Neuronal stem cell (in vitro differentiated cells): ENCODE measurements at regions not wholly inside any gene's neighbourhood (a gene's known extent, or its start where the extent isn't known, plus 50 kb on each side); places are given as distances from the start of the nearest gene placed in this dataset.

Experiments
- DNase-seq: peaks from one replicate; pipeline ENCODE4 v3.0.0-alpha.2; 2013; ENCODE audit warnings: low spot score
- H2AFZ ChIP-seq: one replicate; pipeline ENCODE4 v1.6.1; 2013; ENCODE audit warnings: mild to moderate bottlenecking, low read length, inconsistent platforms
- H2AK5ac ChIP-seq: 2 replicates; pipeline ENCODE4 v1.6.1; 2013; ENCODE audit warnings: low read depth, mild to moderate bottlenecking, inconsistent platforms, low read length, moderate library complexity, mixed read lengths
- H2BK120ac ChIP-seq: 2 replicates; pipeline ENCODE4 v1.6.1; 2013; ENCODE audit warnings: low read depth, mild to moderate bottlenecking, inconsistent platforms, low read length, moderate library complexity, mixed read lengths
- H2BK12ac ChIP-seq: one replicate; pipeline ENCODE4 v1.6.1; 2013; ENCODE audit warnings: low read length, inconsistent platforms
- H2BK15ac ChIP-seq: 2 replicates; pipeline ENCODE4 v1.6.1; 2013; ENCODE audit warnings: mild to moderate bottlenecking, low read length, inconsistent platforms, mixed read lengths
- H2BK5ac ChIP-seq: one replicate; pipeline ENCODE4 v1.6.1; 2013; ENCODE audit warnings: inconsistent platforms, mild to moderate bottlenecking, low read length, moderate library complexity
- H3K14ac ChIP-seq: one replicate; pipeline ENCODE4 v1.6.1; 2013; ENCODE audit warnings: low read length, inconsistent platforms
- H3K18ac ChIP-seq: 2 replicates; pipeline ENCODE4 v1.6.1; 2013; ENCODE audit warnings: low read length, inconsistent platforms
- H3K23ac ChIP-seq: 2 replicates; pipeline ENCODE4 v1.6.1; 2013; ENCODE audit warnings: low read depth, mild to moderate bottlenecking, mixed read lengths, low read length, inconsistent platforms; ENCODE audit not compliant: poor library complexity
- H3K27ac ChIP-seq: replicated peaks from 3 replicates; pipeline ENCODE4 v1.5.1; 2013; ENCODE audit warnings: low read length, inconsistent platforms
- H3K27me3 ChIP-seq, 3 experiments: 2 replicates each; pipeline ENCODE4 v1.6.1; 2013; ENCODE audit warnings: low read length in 3 of 3, mild to moderate bottlenecking in 2 of 3, inconsistent platforms in 1 of 3, low read depth in 1 of 3, mixed read lengths in 1 of 3, moderate library complexity in 1 of 3; ENCODE audit not compliant: control insufficient read depth in 3 of 3, insufficient read depth in 3 of 3
- H3K36me3 ChIP-seq, 2 donors: replicated peaks in 1 of 2; 2 replicates each; pipeline ENCODE4 v1.6.1; 2013; ENCODE audit warnings: low read length in 2 of 2; ENCODE audit not compliant: control insufficient read depth in 2 of 2, insufficient read depth in 2 of 2
- H3K4ac ChIP-seq: 2 replicates; pipeline ENCODE4 v1.6.1; 2013; ENCODE audit warnings: inconsistent platforms, mild to moderate bottlenecking, low read length, moderate library complexity
- H3K4me1 ChIP-seq, 2 donors: 1 replicate in 1 of 2; 2 replicates in 1 of 2; pipeline ENCODE4 v1.6.1; 2013; ENCODE audit warnings: low read length in 2 of 2, low read depth in 1 of 2; ENCODE audit not compliant: control insufficient read depth in 2 of 2, insufficient read depth in 1 of 2
- H3K4me2 ChIP-seq: one replicate; pipeline ENCODE4 v1.6.1; 2013; ENCODE audit warnings: mild to moderate bottlenecking, low read length, inconsistent platforms; ENCODE audit not compliant: insufficient read depth, poor library complexity, severe bottlenecking
- H3K4me3 ChIP-seq, 2 donors: 2 replicates each; pipeline ENCODE4 v1.5.1; 2013; ENCODE audit warnings: low read length in 2 of 2, mild to moderate bottlenecking in 2 of 2, inconsistent platforms in 1 of 2, moderate library complexity in 1 of 2
- H3K79me1 ChIP-seq: one replicate; pipeline ENCODE4 v1.6.1; 2013; ENCODE audit warnings: low read depth, mild to moderate bottlenecking, inconsistent platforms, low read length, moderate library complexity
- H3K9ac ChIP-seq: one replicate; pipeline ENCODE4 v1.6.1; 2013; ENCODE audit warnings: mild to moderate bottlenecking, low read depth, low read length, inconsistent platforms; ENCODE audit not compliant: poor library complexity
- H3K9me3 ChIP-seq, 2 donors: replicated peaks in 1 of 2; 2 replicates each; pipeline versions ENCODE3 to v1.6.1; 2013; ENCODE audit warnings: low read length in 2 of 2, mild to moderate bottlenecking in 2 of 2, inconsistent platforms in 1 of 2, low read depth in 1 of 2, mixed read lengths in 1 of 2, moderate library complexity in 1 of 2; ENCODE audit not compliant: control insufficient read depth in 2 of 2, insufficient read depth in 1 of 2
- H4K8ac ChIP-seq: one replicate; pipeline ENCODE4 v1.6.1; 2013; ENCODE audit warnings: low read depth, mild to moderate bottlenecking, inconsistent platforms, low read length, moderate library complexity
- H4K91ac ChIP-seq: one replicate; pipeline ENCODE4 v1.6.1; 2013; ENCODE audit warnings: low read length, low read depth, mild to moderate bottlenecking, inconsistent platforms; ENCODE audit not compliant: poor library complexity
- WGBS, 2 donors: extraction: QIAGEN DNeasy Blood & Tissue Kit; methylation state at CpG; one replicate each; pipeline ENCODE4 v1.1.7; 2013; ENCODE audit warnings: missing lambda C conversion rate in 2 of 2, mixed read lengths in 1 of 2; ENCODE audit not compliant: insufficient read length in 2 of 2, insufficient replicate concordance in 1 of 2; ENCODE audit errors: extremely low coverage in 2 of 2; 5-methylcytosine and 5-hydroxymethylcytosine counted together

DNA sequence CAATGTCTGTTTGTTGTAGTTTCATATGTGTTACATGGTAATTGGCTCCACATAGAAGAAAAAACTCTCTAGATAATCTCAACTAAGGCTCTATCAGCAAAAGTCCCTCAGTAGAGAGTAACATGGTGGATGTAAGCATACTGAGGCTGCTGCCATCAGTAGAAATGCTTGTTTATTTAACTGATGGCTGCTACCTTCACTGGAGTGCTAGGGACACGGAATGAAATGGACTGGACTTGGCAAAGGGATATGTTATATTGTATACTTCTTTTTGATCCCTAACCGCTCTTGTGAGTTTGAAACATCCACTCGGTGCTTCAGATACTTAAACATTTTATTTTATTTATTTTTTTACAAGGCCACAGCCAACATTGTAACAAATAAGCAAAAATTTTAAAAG is 143.0 kb downstream of the ZNF281 start:
- Histone ChIP-seq H2BK5ac (no peak overlapping the region), H3K18ac (no peak overlapping the region), H2AFZ (no peak overlapping the region), H3K79me1 (no peaks in the 10 kb centered on the region), H3K36me3 (no peaks in the 10 kb centered on the region), H2BK15ac (no peak overlapping the region), H3K4me1 (no peaks in the 10 kb centered on the region), H3K4ac (no peak overlapping the region), H3K9me3 (no peaks in the 10 kb centered on the region), H3K27ac (no peak overlapping the region), H3K14ac (no peak overlapping the region), H4K8ac (no peak overlapping the region), H3K27me3 (no peaks in the 10 kb centered on the region), H3K4me2 (no peak overlapping the region), H2BK120ac (no peak overlapping the region), H2AK5ac (no peak overlapping the region), H3K23ac (no peak overlapping the region), H3K9ac (no peak overlapping the region), H3K4me3 (no peak overlapping the region), H2BK12ac (no peak overlapping the region), H4K91ac (no peak overlapping the region)
- no peak for DNase-seq
- no CpG with 5 or more reads among the region's 3 CpGs for WGBS, 2 donors

DNA sequence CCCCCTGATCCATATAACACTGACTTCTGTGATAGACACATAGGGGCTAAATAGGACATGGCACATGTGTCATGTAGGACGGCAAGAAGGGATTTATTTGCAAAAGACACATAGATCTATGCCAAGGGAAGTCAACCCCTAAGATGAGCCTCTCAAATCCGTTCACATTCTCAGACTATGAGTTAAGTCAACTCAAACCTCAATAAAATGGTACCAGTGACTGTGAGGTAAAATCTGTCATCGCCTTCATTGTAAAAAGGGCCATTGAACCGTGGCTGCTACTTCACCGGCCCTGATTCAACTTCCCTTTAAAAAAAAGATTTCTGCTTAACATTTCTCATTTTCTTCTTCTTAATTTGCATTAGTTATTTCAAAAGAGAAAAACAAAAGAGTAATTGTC is 144.0 kb downstream of the ZNF281 start:
- Histone ChIP-seq H2BK5ac (no peak overlapping the region), H2BK12ac (no peak overlapping the region), H2AFZ (no peak overlapping the region), H3K18ac (no peak overlapping the region), H4K8ac (no peak overlapping the region), H3K4me1 (no peaks in the 10 kb centered on the region), H3K36me3 (no peaks in the 10 kb centered on the region), H3K14ac (no peak overlapping the region), H2BK120ac (no peak overlapping the region), H4K91ac (no peak overlapping the region), H2BK15ac (no peak overlapping the region), H3K4me2 (no peak overlapping the region), H3K4me3 (no peak overlapping the region), H3K27ac (no peak overlapping the region), H3K4ac (no peak overlapping the region), H3K9ac (no peak overlapping the region), H3K27me3 (no peaks in the 10 kb centered on the region), H3K9me3 (no peaks in the 10 kb centered on the region), H2AK5ac (no peak overlapping the region), H3K23ac (no peak overlapping the region), H3K79me1 (no peaks in the 10 kb centered on the region)
- no CpG with 5 or more reads among the region's 5 CpGs for WGBS, 2 donors
- DNase-seq = no peak

DNA sequence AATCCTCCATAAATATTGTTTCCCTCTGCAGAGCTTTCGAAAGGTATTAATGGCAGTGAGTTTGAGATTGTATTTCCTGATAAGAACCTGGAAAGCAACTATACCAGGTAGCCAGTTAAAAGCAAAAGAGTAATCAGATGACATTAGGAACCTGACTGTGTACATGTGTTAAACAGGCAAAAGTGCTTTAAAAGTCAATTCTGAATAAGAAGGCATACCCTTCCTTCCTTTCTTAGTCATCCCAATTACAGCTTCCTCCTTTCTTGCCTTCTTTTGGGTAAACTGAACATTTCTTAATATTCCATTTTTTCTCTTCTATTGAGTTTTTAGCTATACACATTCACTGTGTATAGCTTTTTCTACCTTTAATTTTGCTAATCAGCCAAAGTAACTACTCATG is 144.7 kb downstream of the ZNF281 start:
- Histone ChIP-seq H2AK5ac (no peak overlapping the region), H3K4ac (no peak overlapping the region)
- no CpG with 5 or more reads among the region's 1 CpG for WGBS, 2 donors

DNA sequence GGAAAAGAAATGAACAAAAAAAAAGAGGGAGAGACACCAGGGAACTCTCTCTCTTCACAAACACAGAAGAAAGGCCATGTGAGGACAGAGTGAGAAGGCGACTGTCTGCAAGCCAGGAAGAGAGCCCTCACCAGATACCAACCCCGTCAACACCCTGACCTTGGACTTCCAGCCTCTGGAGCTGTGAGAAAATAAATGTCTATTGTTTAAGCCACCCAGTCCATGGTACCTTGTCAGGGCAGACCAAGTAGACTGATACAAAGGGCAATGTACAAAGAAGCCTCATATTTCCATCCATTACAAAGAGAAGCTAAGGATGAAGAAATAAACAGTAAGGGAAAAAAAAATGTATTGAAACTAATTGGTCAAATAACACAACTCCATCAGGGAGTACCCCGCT is 146.6 kb downstream of the ZNF281 start:
- Histone ChIP-seq H3K27ac (no peak overlapping the region), H2AK5ac (no peak overlapping the region), H2BK15ac (no peak overlapping the region), H3K9me3 (no peaks in the 10 kb centered on the region), H3K18ac (no peak overlapping the region), H2BK5ac (no peak overlapping the region), H3K9ac (no peak overlapping the region), H3K4me3 (no peak overlapping the region), H2AFZ (no peak overlapping the region), H3K14ac (no peak overlapping the region), H3K4ac (no peak overlapping the region), H3K36me3 (no peaks in the 10 kb centered on the region), H4K91ac (no peak overlapping the region), H3K79me1 (no peaks in the 10 kb centered on the region), H4K8ac (no peak overlapping the region), H3K4me2 (no peak overlapping the region), H3K4me1 (no peaks in the 10 kb centered on the region), H2BK12ac (no peak overlapping the region), H3K23ac (no peak overlapping the region), H3K27me3 (no peaks in the 10 kb centered on the region), H2BK120ac (no peak overlapping the region)
- no peak for DNase-seq
- no CpG with 5 or more reads among the region's 3 CpGs for WGBS, 2 donors

More for the DNA sequence above, 144.7 kb downstream of the ZNF281 start:
- Histone ChIP-seq H3K4me3 (no peak overlapping the region), H2BK12ac (no peak overlapping the region), H3K9me3 (no peaks in the 10 kb centered on the region), H3K14ac (no peak overlapping the region), H2AFZ (no peak overlapping the region), H3K79me1 (no peaks in the 10 kb centered on the region), H3K4me2 (no peak overlapping the region), H3K23ac (no peak overlapping the region), H4K8ac (no peak overlapping the region), H2BK5ac (no peak overlapping the region), H3K36me3 (no peaks in the 10 kb centered on the region), H3K9ac (no peak overlapping the region), H3K27me3 (no peaks in the 10 kb centered on the region), H3K27ac (no peak overlapping the region), H2BK120ac (no peak overlapping the region), H3K4me1 (no peaks in the 10 kb centered on the region), H4K91ac (no peak overlapping the region), H2BK15ac (no peak overlapping the region), H3K18ac (no peak overlapping the region)
- DNase-seq = no peak
